KMS-11 (cell line): ENCODE measurements at regions not wholly inside any gene's neighbourhood (a gene's known extent, or its start where the extent isn't known, plus 50 kb on each side); places are given as distances from the start of the nearest gene placed in this dataset.

Experiments
- H2AFZ ChIP-seq: fragments of 200-600 bp; sonication (generic); 2 replicates; pipeline ENCODE4 v1.6.1; 2016; ENCODE audit warnings: antibody characterized with exemption, mixed run types, low read depth
- H3K27ac ChIP-seq: fragments of 200-600 bp; sonication (generic); 2 replicates; pipeline ENCODE4 v1.6.1; 2016; ENCODE audit warnings: mild to moderate bottlenecking, mixed run types
- H3K27me3 ChIP-seq: fragments of 200-600 bp; sonication (generic); 2 replicates; pipeline ENCODE4 v1.6.1; 2017; ENCODE audit warnings: mild to moderate bottlenecking, low read depth, mixed run types, moderate library complexity; ENCODE audit not compliant: insufficient read depth
- H3K36me3 ChIP-seq: fragments of 200-600 bp; sonication (generic); 2 replicates; pipeline ENCODE4 v1.6.1; 2017; ENCODE audit warnings: mild to moderate bottlenecking, mixed run types; ENCODE audit not compliant: insufficient read depth
- H3K4me1 ChIP-seq: fragments of 200-600 bp; sonication (generic); 2 replicates; pipeline ENCODE4 v1.6.1; 2016; ENCODE audit warnings: mild to moderate bottlenecking, low read depth, mixed run types; ENCODE audit not compliant: poor library complexity, severe bottlenecking
- H3K4me2 ChIP-seq: fragments of 200-600 bp; sonication (generic); 2 replicates; pipeline ENCODE4 v1.7.0; 2016; ENCODE audit warnings: mild to moderate bottlenecking, mixed run types
- H3K4me3 ChIP-seq: fragments of 200-600 bp; sonication (generic); IDR thresholded peaks from 2 replicates; pipeline ENCODE4 v1.6.1; 2017; ENCODE audit warnings: low read depth, low read length, mixed read lengths; ENCODE audit not compliant: insufficient read depth
- H3K79me2 ChIP-seq: fragments of 200-600 bp; sonication (generic); 2 replicates; pipeline ENCODE4 v1.6.1; 2016; ENCODE audit warnings: low read depth, mixed run types; ENCODE audit not compliant: insufficient read depth
- H3K9ac ChIP-seq: fragments of 200-600 bp; sonication (generic); 2 replicates; pipeline ENCODE4 v1.6.1; 2016; ENCODE audit warnings: mild to moderate bottlenecking, mixed run types
- H4K20me1 ChIP-seq: fragments of 200-600 bp; sonication (generic); 2 replicates; pipeline ENCODE4 v1.6.1; 2016; ENCODE audit warnings: mild to moderate bottlenecking, mixed run types; ENCODE audit not compliant: insufficient read depth
- CTCF ChIP-seq: fragments of 200-600 bp; sonication (generic); conservative IDR thresholded peaks from 2 replicates; pipeline ENCODE4 v1.6.1; 2017; ENCODE audit warnings: low read depth, mild to moderate bottlenecking, antibody characterized with exemption, low read length, moderate library complexity, mixed read lengths

- H2AFZ ChIP-seq: no peak overlapping the region
- no peaks in the 10 kb centered on the region for H3K79me2 ChIP-seq
- H3K36me3 ChIP-seq: no peaks in the 10 kb centered on the region
- H3K27me3 ChIP-seq: no peaks in the 10 kb centered on the region
- no peaks in the 10 kb centered on the region for H4K20me1 ChIP-seq
- H3K4me3 ChIP-seq: no peak overlapping the region
- H3K4me1 ChIP-seq: no peaks in the 10 kb centered on the region
- H3K9ac ChIP-seq: no peak overlapping the region
- no peak overlapping the region for H3K27ac ChIP-seq
- no peak overlapping the region for H3K4me2 ChIP-seq
- TF ChIP-seq CTCF: no peak
These were observed 499.5 kb upstream of the SLITRK6 start for GRCh38 chr13:86298725-86299124.

- Histone ChIP-seq H3K4me3 (no peak overlapping the region), H3K4me1 (no peaks in the 10 kb centered on the region), H4K20me1 (no peaks in the 10 kb centered on the region), H2AFZ (no peak overlapping the region), H3K36me3 (no peaks in the 10 kb centered on the region), H3K79me2 (no peaks in the 10 kb centered on the region), H3K27me3 (no peaks in the 10 kb centered on the region), H3K27ac (no peak overlapping the region), H3K9ac (no peak overlapping the region), H3K4me2 (no peak overlapping the region)
- TF ChIP-seq CTCF: no peak
These were observed 499.9 kb upstream of the SLITRK6 start for GRCh38 chr13:86299128-86299527.

GRCh38 chr13:86309881-86310280, 510.7 kb upstream of the SLITRK6 start:
- no peaks in the 10 kb centered on the region for H3K79me2 ChIP-seq
- H3K4me1 ChIP-seq: no peaks in the 10 kb centered on the region
- H3K27me3 ChIP-seq: no peaks in the 10 kb centered on the region
- H3K27ac ChIP-seq: no peak overlapping the region
- H3K36me3 ChIP-seq: no peaks in the 10 kb centered on the region
- no peak overlapping the region for H3K4me3 ChIP-seq
- H4K20me1 ChIP-seq: no peaks in the 10 kb centered on the region
- no peak overlapping the region for H3K4me2 ChIP-seq
- TF ChIP-seq CTCF: no peak
- H3K9ac ChIP-seq: no peak overlapping the region
- H2AFZ ChIP-seq: no peak overlapping the region

GRCh38 chr13:86313421-86313820, 514.2 kb upstream of the SLITRK6 start:
- H4K20me1 ChIP-seq: no peaks in the 10 kb centered on the region
- no peaks in the 10 kb centered on the region for H3K79me2 ChIP-seq
- no peak for TF ChIP-seq CTCF
- H3K27me3 ChIP-seq: no peaks in the 10 kb centered on the region
- H3K4me3 ChIP-seq: no peak overlapping the region
- no peak overlapping the region for H3K4me2 ChIP-seq
- no peak overlapping the region for H2AFZ ChIP-seq
- H3K9ac ChIP-seq: no peak overlapping the region
- H3K27ac ChIP-seq: no peak overlapping the region
- no peaks in the 10 kb centered on the region for H3K4me1 ChIP-seq
- no peaks in the 10 kb centered on the region for H3K36me3 ChIP-seq

- Histone ChIP-seq H3K79me2 (no peaks in the 10 kb centered on the region), H3K4me2 (no peak overlapping the region), H3K4me1 (no peaks in the 10 kb centered on the region), H2AFZ (no peak overlapping the region), H4K20me1 (no peaks in the 10 kb centered on the region), H3K9ac (no peak overlapping the region), H3K27me3 (no peaks in the 10 kb centered on the region), H3K4me3 (no peak overlapping the region), H3K27ac (no peak overlapping the region), H3K36me3 (no peaks in the 10 kb centered on the region)
- TF ChIP-seq CTCF: no peak
These were observed 519.2 kb upstream of the SLITRK6 start for GRCh38 chr13:86318450-86318849.
